H1 (cell line): ENCODE measurements at regions not wholly inside any gene's neighbourhood (a gene's known extent, or its start where the extent isn't known, plus 50 kb on each side); places are given as distances from the start of the nearest gene placed in this dataset.

Source experiments
- CTCF ChIP-seq, 3 experiments: IDR thresholded peaks; 1 replicate in 2 of 3; 2 replicates in 1 of 3; pipeline versions ENCODE4 v1.5.1 to v1.6.1; 2011; ENCODE audit warnings: low read length in 3 of 3, mild to moderate bottlenecking in 3 of 3, inconsistent platforms in 2 of 3, low read depth in 1 of 3, moderate library complexity in 1 of 3; ENCODE audit not compliant: insufficient read depth in 1 of 3; ENCODE audit errors: control extremely low read depth in 1 of 3
- EP300 ChIP-seq, 2 experiments: IDR thresholded peaks; 1 replicate in 1 of 2; 2 replicates in 1 of 2; pipeline ENCODE4 v1.6.1; 2011 to 2012; ENCODE audit warnings: low read depth in 2 of 2, low read length in 2 of 2, mild to moderate bottlenecking in 2 of 2, borderline replicate concordance in 1 of 2, inconsistent platforms in 1 of 2, moderate library complexity in 1 of 2
- POLR2A ChIP-seq, 2 experiments: IDR thresholded peaks; 1 replicate in 1 of 2; 2 replicates in 1 of 2; pipeline ENCODE4 v1.6.1; 2011; ENCODE audit warnings: low read depth in 2 of 2, low read length in 2 of 2, mild to moderate bottlenecking in 2 of 2; ENCODE audit errors: control extremely low read depth in 1 of 2
- POLR2AphosphoS5 ChIP-seq: IDR thresholded peaks from 2 replicates; pipeline ENCODE4 v1.6.1; 2011; ENCODE audit warnings: low read depth, low read length
- TAF1 ChIP-seq: IDR thresholded peaks from 2 replicates; pipeline ENCODE4 v1.6.1; 2011; ENCODE audit warnings: mild to moderate bottlenecking, low read depth, low read length
- TCF12 ChIP-seq: IDR thresholded peaks from 2 replicates; pipeline ENCODE4 v1.6.1; 2011; ENCODE audit warnings: low read depth, mild to moderate bottlenecking, low read length

- TF ChIP-seq TAF1 (no peak), POLR2AphosphoS5 (no peak), CTCF (IDR thresholded peaks at IDR 0.05; ENCODE audit: control extremely low read depth in 1 of 3, insufficient read depth in 1 of 3, low read depth in 1 of 3, low read length in 3 of 3) (no peak), POLR2A (IDR thresholded peaks at IDR 0.05; ENCODE audit: control extremely low read depth in 1 of 2, low read depth in 2 of 2, low read length in 2 of 2) (no peak), EP300 (IDR thresholded peaks at IDR 0.05; ENCODE audit: borderline replicate concordance in 1 of 2, low read depth in 2 of 2, low read length in 2 of 2) (no peak), TCF12 (no peak)
These were observed 67.2 kb upstream of the WSB1 start for GRCh38 chr17:27226611-27227230.
